ENCODE measurements at regions not wholly inside any gene's neighbourhood (a gene's known extent, or its start where the extent isn't known, plus 50 kb on each side); places are given as distances from the start of the nearest gene placed in this dataset.

DNA sequence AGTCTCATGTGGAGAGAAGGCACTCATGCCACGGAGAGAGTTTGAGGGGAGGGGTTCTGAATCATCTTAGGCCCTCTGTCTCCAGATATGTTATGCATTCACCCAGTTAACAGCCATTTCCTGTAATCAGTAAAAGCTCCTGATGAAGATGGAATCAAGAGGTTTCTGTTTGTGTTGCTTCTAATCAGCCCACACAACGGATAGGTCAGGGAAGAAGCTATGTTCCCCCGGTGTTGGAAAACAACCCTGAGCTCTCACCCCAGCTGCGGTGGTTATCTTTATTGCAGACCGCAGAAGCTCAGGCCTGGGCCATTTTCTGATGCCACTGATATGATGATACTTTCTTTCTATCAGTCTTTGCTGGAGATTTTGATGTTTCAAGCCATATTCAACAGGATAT is 338.5 kb upstream of the ONECUT1 start:
- TF ChIP-seq, protein P1, sequence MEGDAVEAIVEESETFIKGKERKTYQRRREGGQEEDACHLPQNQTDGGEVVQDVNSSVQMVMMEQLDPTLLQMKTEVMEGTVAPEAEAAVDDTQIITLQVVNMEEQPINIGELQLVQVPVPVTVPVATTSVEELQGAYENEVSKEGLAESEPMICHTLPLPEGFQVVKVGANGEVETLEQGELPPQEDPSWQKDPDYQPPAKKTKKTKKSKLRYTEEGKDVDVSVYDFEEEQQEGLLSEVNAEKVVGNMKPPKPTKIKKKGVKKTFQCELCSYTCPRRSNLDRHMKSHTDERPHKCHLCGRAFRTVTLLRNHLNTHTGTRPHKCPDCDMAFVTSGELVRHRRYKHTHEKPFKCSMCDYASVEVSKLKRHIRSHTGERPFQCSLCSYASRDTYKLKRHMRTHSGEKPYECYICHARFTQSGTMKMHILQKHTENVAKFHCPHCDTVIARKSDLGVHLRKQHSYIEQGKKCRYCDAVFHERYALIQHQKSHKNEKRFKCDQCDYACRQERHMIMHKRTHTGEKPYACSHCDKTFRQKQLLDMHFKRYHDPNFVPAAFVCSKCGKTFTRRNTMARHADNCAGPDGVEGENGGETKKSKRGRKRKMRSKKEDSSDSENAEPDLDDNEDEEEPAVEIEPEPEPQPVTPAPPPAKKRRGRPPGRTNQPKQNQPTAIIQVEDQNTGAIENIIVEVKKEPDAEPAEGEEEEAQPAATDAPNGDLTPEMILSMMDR (IDR thresholded peaks at IDR 0.05): no peak
- TF ChIP-seq EP300 (IDR thresholded peaks at IDR 0.05) (no peak), CEBPB (IDR thresholded peaks at IDR 0.05) (no peak), POLR2A (IDR thresholded peaks at IDR 0.05; ENCODE audit: low read length) (no peak), EHMT2 (IDR thresholded peaks at IDR 0.05; ENCODE audit: low read depth) (no peak), RCOR1 (IDR thresholded peaks at IDR 0.05; ENCODE audit: low read depth, low read length) (no peak), MAZ (IDR thresholded peaks at IDR 0.05; ENCODE audit: borderline replicate concordance, low read depth, low read length) (no peak), JUN (IDR thresholded peaks at IDR 0.05) (no peak)
